A204.1 (cell line): ENCODE measurements at regions not wholly inside any gene's neighbourhood (a gene's known extent, or its start where the extent isn't known, plus 50 kb on each side); places are given as distances from the start of the nearest gene placed in this dataset.
A peak's percentile ranks its signal among the peaks of the same experiment; 100 is the strongest.

Experiments used
- FAIRE-seq: peaks from 2 replicates; lab custom pipeline; 2012; peaks lifted over from hg19 to GRCh38; lab: Jason Lieb, UNC

DNA sequence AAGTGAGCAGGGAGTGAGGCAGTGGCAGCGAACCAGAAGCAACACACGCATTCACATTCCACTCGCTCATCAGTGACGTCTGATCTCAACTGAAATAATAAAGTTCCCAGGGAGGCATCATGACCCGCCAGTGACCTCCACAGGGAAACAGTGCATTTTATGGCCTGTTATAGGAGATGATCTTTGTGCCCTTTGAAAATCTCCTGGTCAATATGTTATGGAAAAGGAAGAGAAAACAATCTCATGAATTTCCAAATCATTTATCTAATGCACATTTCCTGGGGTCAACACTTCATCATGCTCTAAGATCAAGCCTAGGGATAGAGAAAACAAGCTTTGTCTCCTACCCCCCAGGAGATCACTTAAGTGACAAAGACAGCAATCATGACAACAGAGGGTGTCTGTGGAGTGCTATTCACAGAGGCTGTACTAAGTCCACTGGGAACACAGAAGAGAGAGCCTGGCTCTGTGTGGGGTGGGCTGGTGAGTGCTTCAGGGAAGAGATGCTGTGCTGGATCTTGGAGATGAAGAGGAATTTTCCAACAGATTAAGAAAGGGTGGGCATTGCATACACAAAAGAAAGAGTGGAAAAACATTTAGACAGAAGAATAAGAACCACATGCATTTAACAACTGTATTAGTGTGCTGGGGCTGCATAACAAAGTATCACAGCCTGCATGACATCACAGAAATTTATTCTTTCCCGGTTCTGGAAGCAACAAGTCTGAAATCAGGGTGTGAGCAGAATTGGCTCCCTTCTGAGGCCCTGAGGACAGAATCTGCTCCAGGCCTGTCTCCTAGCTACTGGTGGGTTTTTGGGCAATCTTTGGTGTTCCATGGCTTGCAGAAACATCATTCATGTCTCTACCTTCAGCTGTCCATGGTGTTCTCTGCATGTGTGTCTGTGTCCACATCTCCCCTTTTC is 613.9 kb upstream of the IGFBP3 start:
- no peak for FAIRE-seq

DNA sequence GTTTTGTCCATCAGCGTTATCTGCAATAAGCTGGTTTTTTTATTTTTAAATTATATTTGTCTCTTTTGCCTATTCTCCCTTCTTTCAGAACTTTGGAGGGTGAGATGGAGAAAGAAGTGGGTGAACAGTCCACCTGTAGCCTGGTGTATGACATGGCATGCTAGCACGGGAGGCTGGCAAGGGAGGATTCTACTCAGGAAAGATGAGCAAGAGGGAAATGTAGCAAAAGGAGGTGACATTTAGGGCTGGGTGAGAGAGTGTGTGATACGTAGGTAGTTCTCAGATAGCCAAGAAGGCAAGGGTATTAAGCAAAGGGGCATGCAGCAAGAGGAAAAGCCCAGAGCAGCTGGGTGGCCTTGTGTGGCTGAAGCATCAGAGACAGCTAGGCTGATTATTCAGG is 612.9 kb upstream of the IGFBP3 start:
- FAIRE-seq = no peak

DNA sequence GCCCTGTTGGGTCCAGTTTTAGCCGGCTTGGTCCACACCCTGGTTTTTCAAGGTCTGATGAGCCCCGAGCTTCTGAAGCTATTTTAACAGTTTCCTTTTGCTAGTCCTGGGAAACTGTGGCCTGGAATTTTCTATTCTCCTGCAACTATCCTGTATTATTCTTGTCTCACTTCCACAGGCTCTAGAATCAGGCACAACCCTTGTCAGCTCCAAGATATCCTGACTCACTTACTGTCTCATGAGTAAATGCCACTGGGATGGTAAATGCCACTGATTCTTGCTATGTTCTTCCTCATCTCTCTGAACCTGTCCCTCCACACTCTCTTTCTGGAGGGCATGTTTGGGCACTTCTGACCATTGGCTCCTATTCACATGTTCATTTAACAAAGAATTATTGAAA is 611.5 kb upstream of the IGFBP3 start:
- FAIRE-seq = no peak

DNA sequence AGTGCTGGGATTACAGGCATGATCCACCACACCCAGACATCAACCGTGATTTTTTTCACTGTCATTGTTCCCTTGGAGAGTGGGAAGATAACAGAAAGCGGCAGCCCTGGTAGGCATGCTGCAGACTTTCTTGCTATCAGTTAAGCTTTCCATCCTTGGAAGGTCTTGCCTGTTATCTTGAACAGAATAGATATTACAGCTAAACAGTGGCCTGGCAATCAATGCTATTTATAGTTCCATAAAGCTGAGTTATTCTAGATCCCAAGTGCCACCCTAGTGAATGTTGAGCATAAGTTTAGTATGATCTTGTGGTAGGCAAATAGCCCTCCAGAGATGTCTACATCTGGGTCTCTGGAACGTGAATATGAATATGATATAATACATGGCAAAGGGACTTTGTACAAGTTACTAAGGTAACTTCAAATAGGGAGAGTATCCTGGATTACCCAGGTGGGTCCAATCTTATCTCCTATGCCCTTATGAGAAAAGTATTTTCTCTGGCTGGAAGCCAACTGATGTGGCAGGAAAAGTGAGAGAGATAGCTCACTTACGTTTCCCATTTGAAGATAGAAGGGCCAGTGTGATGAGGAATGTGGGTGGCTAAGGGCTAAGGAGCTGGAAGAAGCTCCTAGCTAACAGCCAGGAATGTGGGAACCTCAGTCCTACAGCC is 609.1 kb upstream of the IGFBP3 start:
- FAIRE-seq = no peak

DNA sequence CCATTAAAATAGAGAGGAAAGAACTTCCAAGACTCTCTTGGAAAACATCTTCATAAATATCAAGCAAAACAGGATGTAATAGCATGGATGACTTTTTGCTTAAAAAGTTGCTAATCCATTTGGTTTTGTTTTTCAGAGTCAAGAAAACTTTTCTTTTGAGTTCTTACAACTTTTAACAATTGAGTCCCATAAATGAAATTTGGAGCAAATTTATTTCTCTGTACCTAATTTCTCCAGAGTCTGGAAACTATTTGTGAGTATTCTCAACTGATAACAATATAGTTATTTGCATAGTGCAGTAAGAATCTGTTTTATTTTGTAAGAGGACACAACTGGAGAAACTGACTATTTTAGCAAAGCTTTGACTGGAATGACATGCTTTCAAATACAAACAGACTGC is 606.3 kb upstream of the IGFBP3 start:
- FAIRE-seq = no peak

DNA sequence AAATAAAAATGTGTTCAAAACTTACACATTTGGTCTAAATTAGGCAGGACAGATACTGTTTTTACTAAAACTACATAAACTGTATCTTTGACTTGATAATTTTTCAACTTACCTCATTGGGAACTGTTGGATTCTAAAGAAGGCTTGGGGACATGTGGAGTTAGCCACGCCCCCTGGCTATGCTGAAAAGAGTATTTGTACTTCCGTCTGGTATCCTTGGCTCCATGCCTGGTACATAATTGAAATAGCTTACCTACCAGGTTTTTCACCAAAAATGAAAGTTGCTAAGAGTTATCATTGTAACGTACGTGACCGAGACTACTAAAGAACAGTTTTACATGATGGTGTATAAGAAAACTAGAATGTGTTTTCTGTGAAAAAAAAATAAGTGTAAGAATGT is 604.8 kb upstream of the IGFBP3 start:
- no peak for FAIRE-seq

DNA sequence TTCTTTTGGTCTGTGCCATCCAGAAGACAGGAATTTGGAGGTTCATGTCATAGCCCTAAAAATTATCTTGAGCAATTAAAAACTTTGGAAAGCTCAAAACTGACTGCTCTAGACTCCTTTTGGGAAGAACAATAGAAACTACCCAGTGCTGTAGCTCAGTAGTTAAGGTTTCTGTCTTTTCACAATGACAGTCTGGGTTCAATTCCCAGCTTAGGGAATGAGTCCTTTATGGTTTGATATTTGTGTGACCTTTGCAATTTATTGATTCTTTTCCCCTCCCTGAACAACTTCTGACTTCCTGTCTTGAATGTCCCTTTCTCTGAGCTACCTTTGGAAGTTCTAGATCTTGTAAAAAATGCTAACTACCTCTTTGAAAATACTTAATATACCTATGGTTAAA is 603.3 kb upstream of the IGFBP3 start:
- no peak for FAIRE-seq

DNA sequence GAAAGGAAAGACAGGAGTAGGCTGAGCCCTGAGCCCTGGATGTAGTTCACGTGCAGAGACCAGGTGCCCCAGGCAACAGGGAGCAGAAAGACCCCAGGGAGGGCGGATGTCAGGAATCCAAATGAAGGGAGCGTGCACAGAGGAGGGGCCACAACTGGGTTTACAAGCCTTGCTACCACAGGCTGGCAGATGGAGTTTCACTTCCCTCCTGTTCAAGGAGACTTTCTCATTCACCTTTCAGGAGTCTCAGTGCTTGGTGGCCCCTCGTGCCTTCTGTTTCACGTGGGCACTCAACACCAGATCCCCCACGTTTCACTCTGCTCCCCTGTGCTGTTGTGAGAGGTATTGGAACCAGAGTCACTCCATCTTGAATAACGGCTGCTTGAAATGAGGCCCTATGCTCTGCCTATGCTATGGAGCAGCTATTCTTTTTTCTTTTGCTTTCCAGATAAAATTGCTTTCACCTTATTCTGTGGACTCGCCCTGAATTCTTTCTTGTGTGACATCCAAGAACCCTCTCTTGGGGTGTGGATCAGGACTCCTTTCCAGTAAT is 601.4 kb upstream of the IGFBP3 start:
- FAIRE-seq = no peak

DNA sequence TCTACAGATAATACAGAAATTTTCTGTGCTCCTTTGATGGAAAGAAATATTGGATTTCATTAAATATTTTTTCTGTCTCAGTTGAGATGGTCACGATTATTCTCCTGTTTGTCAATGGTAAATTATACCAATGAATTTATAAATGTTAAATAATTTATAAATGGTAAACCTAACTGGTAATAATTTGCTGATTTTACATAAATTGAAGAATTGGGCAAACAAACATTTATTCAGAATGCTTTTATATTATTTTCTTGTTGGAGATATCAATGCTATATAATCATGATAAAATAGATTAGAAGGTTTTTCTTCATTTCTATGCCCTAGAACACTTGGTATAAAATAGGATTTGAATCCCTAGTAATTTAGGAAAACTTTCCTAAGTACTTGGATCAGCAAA is 597.6 kb upstream of the IGFBP3 start:
- FAIRE-seq = no peak

DNA sequence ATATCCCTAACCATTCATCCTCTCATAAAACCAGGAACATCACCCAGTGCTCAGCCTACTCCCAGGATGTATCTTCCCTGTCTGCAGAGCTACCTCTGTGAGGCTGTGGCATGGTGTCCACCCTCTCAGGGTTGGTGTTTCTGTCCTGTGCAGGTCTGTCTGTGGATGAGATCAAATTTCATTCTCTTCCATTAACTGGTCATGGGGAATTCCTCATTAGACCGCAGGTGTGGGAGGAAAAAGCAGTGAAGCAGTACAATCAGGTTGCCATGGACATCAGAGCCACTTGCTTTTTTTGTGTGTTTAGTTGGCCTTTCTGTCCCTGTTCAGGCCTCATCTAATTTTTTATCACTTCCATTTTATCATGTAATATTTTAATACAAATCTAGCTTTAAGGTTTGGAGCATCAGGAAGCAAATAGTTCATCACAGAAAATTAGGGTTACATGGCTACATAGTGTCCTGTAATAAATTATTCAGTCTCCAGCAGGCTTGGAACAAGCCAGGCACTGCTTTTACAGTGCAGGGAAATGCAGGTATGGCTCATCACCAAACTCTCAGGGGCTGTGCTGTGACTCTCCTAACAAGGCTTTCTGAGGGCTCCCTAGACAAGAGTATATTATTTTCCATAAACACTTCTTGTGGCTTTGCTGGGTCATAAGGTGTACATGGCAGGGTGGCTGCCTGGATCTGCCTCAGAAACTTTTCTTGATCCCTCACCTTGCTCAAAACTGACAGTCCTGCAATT is 594.9 kb upstream of the IGFBP3 start:
- no peak for FAIRE-seq

DNA sequence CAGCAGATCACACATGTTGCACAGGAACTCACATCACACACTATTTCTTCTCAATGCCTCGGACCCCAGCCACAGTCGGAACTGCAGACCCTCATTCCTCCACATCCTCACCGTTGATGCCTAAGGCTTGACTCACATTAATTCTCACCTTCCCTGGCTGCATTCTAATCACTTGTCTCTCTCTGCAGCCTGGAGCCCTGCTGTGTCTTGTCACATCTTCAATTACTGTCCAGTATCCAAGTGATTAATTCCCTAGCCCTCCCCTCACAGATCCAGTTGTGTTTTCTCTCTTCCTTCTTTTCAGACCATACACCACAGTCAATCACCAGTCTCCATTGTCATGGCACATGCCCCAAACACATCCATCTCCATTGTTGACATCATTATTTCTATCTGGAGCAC is 592.4 kb upstream of the IGFBP3 start:
- FAIRE-seq = no peak

DNA sequence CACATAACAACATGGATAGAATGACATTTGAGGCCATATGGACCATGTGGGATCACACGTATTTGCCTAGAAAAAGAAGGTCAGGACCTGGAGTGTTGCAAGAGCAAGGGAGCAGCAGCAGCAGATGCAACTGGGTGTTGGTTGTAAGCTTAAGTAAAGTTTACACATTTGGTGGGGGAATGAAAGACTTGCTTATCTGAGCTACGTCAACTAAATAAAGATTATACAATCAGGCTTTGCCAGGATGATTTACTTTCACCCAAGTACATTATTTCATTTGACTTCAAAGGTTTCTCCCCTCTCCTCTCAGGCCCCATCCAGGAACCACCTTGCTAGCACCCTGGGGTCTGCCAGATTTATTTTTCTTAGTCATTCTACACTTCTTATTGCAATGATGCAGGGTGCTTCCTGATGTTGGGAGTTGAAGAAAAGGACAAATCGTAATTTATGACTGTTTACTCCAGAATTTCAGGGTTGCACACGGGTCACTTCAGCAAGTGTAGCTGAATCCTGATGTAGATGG is 591.9 kb upstream of the IGFBP3 start:
- no peak for FAIRE-seq

DNA sequence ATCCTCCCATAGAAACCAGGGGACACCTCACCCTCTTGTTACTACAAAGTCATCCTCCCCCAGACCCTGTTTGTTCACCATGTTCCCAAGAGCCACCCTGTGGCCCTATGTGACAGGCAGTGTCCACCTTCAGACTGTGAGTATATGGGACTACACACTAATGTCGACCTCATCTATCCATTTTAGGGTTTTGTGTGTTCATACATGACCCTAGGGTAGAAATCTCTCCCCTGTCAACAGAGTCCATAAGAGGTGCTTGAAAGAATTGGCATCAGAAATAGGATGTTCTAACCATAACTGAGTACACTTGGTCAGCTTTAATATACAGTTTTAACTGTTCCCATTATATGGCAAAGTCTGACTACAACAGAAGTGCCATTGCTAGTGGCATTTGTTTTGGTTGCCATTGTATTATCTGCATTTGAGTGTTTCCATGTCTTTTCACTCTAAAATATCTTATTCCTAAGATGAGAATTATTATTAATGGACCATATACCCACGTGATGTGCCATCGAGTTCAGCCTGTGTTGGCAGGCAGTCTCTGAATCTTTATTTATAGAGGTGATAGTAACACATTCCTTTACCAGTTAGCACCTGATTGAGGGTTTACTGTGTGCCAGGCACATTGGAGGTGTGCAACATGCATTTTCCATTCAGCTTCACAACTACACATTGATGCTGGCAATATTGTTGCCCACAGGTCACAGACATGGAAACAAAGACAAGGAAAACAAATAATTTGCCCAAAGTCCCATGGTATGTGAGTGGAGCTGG is 590.6 kb upstream of the IGFBP3 start:
- no peak for FAIRE-seq

DNA sequence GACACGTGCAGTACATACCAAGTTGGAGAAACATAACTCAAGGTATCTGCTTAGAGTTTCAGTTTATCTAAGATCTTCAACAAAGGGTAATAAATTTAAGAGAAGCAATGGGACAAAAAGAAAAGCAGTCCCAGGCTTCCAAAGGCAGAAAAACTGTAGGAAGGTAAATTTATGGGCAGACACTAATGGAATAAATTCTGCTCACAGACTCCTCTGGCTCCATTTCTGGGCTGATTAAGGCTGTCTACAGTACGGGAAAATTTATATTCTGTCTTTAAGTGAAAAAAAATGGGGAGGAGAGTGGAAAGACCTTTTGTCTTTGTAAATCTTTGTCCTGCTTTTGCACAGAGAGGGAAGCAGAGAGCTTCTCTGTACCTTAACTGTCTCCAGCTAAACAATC is 587.5 kb upstream of the IGFBP3 start:
- FAIRE-seq = no peak

DNA sequence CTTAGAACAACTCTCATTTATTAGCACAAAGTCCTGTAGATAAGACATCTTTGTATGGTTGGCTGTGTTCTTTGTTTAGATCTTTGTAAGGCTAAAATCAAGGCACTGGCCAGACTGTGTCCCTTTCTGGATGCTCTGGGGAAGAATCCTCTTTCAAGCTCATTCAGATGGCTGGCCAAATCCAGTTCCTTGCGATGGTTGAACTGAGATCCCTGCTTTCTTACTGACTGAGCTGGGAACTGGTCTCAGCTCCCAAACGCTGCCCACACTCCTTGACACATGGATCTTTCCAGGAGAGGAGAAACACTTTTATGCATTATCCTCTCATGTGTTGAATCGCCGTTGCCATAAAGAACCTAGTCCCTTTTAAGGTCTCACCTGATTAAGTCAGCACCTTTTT is 586.5 kb upstream of the IGFBP3 start:
- FAIRE-seq = no peak

DNA sequence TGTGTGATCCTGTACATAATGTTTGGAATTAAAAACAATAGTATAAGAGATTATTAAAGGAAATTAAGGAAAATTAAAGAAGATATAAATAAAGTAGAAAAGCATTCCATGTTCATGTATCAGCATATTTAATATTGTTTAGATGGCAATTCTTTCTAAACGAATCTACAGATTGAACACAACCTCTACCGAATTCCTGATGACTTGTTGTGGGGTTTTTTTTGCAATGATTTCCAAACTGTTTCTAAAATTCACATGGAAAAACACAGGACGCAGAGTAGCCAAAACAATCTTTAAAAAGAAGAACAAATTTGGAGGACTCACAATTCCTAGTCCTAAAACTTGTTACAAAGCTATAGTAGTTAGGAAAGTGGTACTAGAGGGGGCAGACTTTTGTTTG is 573.4 kb upstream of the IGFBP3 start:
- FAIRE-seq = no peak

DNA sequence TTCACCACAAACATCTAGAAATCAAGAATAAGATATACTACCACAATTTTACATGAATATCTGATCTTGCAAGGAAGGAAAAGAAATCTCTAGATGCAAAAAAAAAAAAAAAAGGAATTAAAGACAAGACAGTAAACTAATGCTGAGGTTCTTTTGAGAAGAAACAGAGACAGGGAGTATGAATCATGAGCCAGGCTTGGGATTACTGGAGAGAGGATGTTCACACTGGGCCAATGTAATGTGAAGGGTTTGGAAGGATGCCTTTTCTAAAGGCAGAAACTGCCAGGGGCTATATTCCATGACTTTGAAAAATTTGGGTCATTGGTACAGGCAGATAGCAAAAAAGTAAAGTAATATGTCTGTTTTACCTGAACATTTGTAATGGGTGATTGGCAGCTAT is 573.0 kb upstream of the IGFBP3 start:
- FAIRE-seq = no peak

DNA sequence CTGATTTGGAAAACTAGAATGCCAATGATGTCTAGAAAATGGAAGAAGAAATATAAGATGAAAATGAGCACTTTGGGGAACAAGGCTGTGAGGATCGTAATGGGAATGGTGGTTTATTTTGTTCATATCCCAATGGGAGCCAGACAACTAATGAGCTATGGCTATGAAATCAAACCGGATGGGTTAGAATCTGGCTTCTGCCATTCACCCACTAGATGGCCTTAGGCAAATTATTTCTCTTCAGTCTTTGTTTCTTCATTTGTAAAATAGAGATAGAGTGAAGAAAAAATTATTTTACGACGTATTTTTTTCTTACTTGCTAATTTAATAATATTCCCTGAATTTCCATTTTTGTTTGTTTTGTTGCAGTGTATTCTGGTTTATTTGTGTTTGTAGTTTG is 572.1 kb upstream of the IGFBP3 start:
- FAIRE-seq = no peak

DNA sequence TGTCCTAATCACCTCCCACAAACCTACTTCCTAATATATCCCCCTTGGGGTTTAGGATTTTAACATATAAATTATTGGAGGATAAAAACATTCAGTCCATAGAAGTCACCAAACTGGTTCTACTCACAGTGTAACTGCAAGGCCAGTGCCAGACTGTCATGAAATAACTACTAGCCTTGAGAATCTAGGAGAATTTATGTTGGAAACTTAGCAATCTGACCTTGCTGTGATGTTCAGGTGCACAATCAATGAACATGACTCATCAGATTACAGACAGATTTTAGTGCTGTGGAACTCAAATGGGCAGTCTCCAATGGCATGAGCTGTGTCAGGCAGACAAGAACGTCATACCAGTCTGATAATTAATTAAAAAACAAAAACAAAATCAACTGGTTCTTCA is 571.4 kb upstream of the IGFBP3 start:
- no peak for FAIRE-seq

DNA sequence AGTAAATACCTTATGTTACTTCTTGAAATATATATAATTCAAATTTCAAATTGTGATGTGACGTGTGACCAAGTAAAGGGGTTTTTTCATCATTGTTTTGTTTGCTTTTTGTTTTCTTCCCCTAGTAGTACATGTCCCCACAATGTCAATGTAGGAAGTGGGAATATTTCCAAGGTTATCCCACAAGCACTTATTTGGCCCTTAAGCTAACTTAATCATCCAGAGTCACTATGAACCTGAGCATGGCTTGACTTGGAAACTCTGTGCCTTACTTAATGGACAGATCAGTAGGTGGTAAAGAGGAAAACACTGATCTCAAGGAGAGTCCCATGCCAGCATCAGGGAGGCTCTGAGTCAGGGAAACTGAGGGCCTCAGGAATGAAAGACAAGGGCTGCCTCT is 569.3 kb upstream of the IGFBP3 start:
- FAIRE-seq = no peak

DNA sequence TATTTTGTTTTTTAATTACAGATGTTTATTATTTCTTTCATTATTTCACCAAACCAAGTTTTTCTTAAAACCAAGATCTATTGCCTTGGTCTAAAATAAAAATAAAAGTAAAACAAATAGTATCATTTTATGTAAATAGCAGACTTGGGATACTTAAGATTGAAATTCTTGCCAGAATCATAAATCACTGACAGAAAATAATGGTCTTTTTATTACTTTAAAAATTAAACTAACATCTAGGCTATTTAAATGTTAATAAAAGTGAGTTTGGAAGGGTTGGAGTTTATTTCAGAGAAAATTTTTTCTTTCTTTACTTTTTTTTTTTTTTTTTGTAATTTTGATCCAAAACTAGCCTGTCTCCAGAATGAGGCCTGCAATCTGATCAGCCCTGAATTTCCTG is 568.0 kb upstream of the IGFBP3 start:
- FAIRE-seq = peak; percentile 40

DNA sequence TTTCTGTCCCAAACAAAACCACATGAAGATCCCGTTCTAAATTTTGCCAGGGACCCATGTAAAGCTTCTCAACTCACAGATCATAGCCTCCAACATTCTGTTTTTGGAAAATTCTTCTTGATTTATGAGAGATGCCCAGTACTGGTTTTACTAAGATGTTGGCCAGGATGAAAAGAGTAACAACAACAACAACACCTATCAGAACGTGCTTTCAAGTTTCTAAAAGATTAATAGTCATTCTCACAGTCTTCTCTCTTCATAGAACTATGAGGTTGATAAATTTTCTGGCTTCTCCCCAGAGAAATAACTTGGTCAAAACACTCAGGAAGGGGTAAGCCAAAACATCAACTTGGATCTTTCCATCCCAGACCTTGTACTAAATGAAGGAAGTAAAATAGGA is 567.5 kb upstream of the IGFBP3 start:
- no peak for FAIRE-seq
